HG03064 (cell line): ENCODE measurements at regions not wholly inside any gene's neighbourhood (a gene's known extent, or its start where the extent isn't known, plus 50 kb on each side); places are given as distances from the start of the nearest gene placed in this dataset.

Experiments used
- ATAC-seq: cut with Tn5 transposase; IDR thresholded peaks from one replicate; pipeline ENCODE4 v1.9.1; 2021; ENCODE audit warnings: low read depth; ENCODE audit not compliant: unreplicated experiment

GRCh38 chr2:23268467-23269263, 116.3 kb upstream of the KLHL29 start:
- no peak for ATAC-seq

- no peak for ATAC-seq
Observed at GRCh38 chr2:23269747-23270146, 115.2 kb upstream of the KLHL29 start.

DNA sequence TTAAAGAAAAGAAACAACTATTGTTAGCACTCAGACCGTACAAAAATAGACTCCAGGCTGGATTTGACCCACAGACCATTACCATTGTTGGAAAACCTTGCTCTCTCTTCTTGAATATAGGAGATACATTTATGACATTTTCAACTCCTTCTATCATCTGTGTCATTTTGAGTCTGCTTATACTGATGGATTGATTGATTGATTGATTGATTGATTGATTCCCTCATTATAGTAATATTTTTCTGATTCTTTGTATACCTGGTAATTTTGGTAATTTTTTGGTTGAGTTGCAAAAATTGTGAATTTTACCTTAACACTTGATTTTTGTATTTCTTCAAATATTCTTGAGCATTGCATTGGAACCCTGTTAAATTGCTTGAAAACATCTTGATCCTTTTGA, 114.2 kb upstream of the KLHL29 start:
- no peak for ATAC-seq

DNA sequence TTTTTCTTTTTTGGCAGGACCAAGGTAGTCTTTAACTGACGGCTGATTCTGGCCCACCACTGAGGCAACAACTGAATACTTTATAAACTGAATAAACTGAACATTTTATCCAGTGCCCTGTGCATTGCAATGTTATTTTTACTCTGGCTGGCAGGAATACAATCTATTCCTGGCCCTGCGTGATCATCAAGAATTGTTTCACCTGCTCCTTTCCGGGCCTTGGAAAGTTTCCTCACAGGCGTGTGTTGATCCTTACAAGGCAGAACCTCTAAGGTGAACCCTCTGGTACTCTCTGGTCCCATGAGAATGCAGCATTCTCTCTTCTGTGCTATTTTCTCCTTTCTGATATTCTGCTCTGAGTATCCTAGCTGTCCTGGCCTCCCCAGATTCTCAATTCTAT, 113.7 kb upstream of the KLHL29 start:
- no peak for ATAC-seq

DNA sequence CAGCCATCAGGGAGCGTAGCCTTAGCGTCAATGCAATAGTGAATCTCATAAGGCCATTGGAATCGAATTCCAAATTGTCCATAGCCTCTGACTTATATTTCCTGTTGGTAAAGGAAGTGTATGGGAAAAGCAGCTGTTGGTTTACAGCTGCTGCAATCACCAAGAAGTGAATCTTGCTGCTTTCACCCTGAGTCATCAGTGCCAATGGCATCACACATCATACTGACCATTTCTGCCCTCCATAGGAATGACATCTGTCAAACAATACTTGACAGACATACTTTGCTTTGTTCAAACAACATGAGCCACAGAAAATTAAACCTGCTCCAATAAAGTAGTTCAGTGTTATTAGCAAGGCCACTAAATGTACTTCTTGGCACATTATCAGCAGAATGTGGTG, 111.2 kb upstream of the KLHL29 start:
- ATAC-seq: no peak

GRCh38 chr2:23280401-23280800, 104.6 kb upstream of the KLHL29 start:
- no peak for ATAC-seq

GRCh38 chr2:23283653-23284052, 101.3 kb upstream of the KLHL29 start:
- ATAC-seq: no peak

DNA sequence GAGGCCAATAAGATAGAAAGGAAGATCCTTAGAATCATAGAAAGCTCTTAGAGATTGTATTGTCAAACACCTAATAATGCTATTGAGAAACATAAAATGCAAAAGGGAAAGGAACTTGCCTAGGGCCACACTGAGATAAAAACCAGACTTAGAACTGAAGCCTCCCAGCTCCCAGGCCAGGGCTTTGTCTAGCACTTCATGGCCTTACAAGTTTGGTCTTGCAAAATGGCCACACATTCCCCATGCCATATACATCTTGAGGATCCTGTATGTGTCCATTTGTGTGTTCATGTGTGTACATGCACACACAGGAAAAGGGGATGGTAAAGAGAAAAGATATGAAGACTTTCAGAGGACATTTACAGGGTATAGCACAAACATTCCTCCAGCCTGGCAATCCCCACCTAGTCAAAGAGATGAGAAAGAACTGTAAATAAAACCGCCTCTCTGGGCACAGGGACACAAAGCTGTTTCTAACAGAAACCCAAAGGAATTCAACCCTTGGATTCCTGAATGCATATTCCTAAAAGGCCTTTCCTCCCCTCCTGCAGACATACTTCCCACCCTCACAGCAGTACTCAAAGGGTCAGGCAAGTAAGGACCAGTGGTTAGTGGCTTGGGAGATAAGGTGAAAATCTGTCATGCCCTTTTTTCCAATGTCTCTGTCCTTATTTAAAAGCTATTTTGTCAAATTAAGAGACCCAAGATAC, 99.7 kb upstream of the KLHL29 start:
- ATAC-seq: no peak

DNA sequence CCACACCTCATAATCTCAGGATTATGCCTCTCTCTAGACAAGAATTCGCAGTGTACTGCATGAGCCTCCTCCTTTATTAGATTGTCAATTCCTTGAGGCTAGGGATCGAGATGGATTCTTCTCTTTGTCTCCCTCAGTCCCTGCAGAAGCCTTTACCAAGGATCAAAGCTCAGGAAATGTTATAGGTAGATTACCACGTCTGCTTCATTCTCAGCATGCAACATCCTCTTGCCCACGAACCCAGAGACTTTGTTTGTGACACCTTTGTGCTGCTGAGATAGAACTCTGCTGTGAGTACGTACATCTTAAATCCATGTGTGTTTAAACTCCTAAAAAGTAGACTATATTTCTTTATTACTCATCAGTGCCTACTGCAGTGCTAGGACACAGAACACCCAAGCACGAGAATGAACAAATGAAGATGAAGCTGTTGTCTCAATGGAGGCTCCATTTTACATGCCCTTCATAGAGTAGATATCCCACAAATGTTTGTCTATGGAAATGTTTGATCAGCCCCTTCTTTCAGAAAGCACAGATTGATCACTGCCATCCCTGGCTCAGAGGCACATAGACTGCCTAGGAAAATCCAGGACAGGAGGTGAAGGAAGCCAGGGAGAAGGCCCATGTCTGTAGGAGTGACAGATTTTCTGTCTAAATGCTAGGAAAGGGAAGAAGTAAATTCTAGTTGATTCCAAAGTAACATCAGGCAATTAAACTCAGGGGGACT, 98.8 kb upstream of the KLHL29 start:
- no peak for ATAC-seq

- ATAC-seq: no peak
Observed at GRCh38 chr2:23286758-23287704, 97.9 kb upstream of the KLHL29 start.

GRCh38 chr2:23289671-23290070, 95.3 kb upstream of the KLHL29 start:
- ATAC-seq: no peak

DNA sequence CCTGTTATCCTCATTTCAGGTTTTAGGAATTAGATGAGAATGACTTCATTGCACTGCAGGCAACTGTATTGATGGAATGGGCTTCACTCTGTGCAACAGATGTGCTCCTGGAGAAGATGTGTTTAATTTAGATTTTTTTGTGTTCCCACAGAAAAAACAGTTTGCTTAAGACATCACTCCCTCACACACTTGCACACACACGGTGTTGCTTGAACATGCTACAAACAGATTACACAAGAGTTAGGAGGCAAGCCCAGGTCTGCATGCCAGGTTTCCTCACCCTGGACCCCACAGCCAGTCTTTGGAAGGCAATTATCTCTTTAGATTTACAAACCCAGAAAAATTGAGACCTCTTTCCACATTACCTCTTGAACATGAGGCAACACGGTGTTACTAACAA, 93.7 kb upstream of the KLHL29 start:
- ATAC-seq: no peak

- no peak for ATAC-seq
Observed at GRCh38 chr2:23292024-23292423, 93.0 kb upstream of the KLHL29 start.

DNA sequence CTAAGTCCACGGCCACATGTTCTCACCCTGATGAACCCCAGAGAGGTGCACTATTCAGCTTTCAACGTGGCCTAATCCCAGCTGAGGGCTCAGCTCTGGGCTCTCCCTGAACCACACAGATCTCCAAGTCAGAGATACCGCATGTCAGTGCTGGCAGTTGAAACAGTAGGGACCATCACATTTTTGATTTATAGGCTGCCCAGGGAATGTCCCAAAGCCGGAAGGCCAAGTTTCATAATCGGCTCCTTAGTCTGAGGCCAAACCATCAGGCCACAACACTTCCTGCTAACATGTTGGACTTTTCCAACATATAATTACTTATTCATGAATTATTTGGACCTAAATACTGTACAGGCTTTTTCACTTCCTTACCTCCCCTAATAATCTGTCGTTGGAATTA, 91.9 kb upstream of the KLHL29 start:
- ATAC-seq: no peak

DNA sequence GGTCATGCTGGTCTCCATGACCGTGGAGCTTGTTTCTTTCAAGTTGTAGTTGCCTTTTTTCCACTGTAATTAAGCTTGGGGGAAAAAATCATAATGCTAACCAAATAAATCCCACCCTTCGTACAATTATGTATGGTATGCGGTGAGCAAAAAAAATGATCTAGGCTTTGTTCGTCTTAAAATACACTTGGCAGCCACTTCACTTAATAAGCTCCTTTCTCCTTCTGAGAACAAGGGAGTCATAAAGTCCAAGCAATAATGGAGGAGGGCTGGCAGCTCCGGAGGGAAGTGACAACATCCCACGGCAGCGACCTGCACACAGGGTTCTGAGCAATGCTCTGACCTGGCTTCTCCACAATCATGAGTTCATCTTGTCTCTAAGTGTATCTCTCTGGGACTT, 91.2 kb upstream of the KLHL29 start:
- no peak for ATAC-seq

- ATAC-seq: no peak
Observed at GRCh38 chr2:23294238-23294637, 90.7 kb upstream of the KLHL29 start.

GRCh38 chr2:23296691-23297090, 88.3 kb upstream of the KLHL29 start:
- ATAC-seq: no peak

GRCh38 chr2:23297112-23297511, 87.9 kb upstream of the KLHL29 start:
- ATAC-seq: no peak

GRCh38 chr2:23298551-23298950, 86.4 kb upstream of the KLHL29 start:
- no peak for ATAC-seq

GRCh38 chr2:23299476-23300195, 85.3 kb upstream of the KLHL29 start:
- ATAC-seq: no peak
